Nucleus accumbens (tissue), 56 donors: ENCODE measurements at regions not wholly inside any gene's neighbourhood (a gene's known extent, or its start where the extent isn't known, plus 50 kb on each side); places are given as distances from the start of the nearest gene placed in this dataset.
"Not testable (repeated sequence)": the region's sequence is repeated elsewhere in the genome, so short reads cannot be mapped to it uniquely, and the experiment has no call there.

Source experiments
- DNase-seq, 56 donors: peaks; one replicate each; lab custom pipeline; 2025; lab: John Stamatoyannopoulos, UW

- no peak for DNase-seq
Measured at GRCh38 chr1:104636581-104636980, 886.9 kb downstream of the AMY1C start.

- no peak for DNase-seq
Measured at GRCh38 chr1:104646233-104646632, 896.5 kb downstream of the AMY1C start.

- DNase-seq: no peak
Measured at GRCh38 chr1:104648269-104648691, 898.6 kb downstream of the AMY1C start.

- DNase-seq: not testable (repeated sequence)
Measured at GRCh38 chr1:104664374-104664773, 914.7 kb downstream of the AMY1C start.

- no peak for DNase-seq
Measured at GRCh38 chr1:104665300-104665699, 915.6 kb downstream of the AMY1C start.

- DNase-seq: no peak
Measured at GRCh38 chr1:104671684-104672353, 922.1 kb downstream of the AMY1C start.

DNA sequence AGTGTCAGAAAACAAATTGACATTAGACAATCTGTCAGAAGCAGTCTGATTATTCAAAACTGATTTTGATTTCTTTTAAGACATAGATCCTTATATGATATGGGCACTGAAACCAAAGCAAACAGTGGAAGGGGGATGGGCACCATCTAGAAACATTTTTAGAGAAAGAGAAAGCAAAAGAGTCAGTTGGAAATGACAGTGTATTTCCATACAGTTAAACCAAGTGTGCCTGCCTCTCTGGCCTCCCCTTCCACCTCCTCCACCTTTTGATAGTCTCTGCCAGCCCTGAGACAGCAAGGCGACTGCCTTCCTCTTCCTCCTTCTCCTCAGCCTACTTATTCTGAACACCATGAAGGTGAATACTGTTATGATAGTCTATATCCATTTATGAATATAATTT, 949.7 kb downstream of the AMY1C start:
- DNase-seq: no peak

GRCh38 chr1:104702731-104703130, 953.0 kb downstream of the AMY1C start:
- DNase-seq: no peak

- no peak for DNase-seq
Measured at GRCh38 chr1:104706631-104707147, 957.0 kb downstream of the AMY1C start.

DNA sequence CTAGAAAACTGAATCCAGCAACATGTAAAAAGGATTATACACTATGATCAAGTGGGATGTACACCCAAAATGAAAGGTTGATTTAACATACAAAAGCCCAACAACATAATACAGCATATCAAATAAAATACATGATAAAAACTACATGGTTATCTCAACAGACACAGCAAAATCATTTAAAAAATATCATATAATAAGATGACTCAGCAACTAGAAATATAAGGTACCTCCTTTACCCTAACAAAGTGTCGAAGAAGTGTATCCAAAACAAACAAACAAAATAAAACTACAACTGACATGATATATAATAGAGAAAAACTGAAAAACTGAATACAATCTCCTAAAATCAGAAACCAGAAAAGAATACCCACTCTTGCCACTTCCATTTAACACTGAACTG, 969.1 kb downstream of the AMY1C start:
- DNase-seq: no peak

GRCh38 chr1:104720741-104721140, 971.0 kb downstream of the AMY1C start:
- no peak for DNase-seq

DNA sequence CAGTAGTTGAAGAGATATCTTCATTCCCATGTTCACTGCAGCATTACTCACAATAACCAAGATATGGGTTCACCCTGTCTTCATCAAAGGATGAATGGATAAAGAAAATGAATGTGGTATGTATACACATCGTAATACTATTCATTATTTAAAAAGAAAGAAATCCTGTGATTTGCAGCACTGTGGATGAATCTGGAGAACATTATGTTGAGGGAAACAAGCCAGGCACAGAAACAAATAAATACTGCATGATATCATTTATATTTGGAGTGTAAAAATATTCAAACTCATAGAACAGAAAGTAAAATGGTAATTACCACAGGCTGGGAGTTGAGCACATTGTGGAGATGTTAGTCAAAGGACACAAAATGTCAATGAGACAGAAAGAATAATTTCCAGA, 977.2 kb downstream of the AMY1C start:
- no peak for DNase-seq

DNA sequence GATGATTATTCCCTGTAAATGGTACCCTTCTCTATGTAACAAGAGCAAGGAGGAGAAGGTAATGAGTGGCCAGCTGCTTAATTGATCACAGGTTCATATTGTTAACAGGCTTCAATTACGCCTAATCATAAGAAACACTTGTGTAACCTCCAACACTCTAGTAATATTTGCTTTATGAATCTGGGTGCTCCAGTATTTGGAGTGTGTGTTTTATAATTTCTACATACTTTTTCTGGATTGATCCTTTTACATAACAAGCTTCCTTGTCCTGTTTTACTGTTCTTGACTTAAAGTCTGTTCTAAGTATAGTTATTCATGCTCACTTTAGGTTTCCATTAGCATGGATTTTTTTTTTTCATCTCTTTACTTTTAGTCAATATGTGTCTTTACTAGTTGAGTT, 984.2 kb downstream of the AMY1C start:
- no peak for DNase-seq

DNA sequence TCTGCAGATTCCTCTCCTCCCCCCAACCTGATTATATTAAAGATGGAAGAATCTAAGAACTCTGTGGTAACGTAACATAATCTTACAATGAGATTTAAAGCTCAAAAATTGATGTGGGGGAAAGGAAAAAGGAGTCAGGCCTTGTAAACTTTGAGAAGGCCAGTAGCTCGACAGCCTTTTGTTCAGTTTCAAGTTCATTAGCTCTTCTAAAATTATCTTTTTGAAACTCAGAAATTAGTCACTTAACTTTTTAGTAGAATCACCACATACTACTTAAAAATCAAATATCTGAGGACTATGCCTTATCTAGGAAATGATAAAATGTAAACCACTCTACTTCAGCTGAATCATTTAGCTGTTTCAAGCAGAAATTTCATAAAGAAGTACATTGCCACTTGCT, 996.2 kb downstream of the AMY1C start:
- DNase-seq: no peak

DNA sequence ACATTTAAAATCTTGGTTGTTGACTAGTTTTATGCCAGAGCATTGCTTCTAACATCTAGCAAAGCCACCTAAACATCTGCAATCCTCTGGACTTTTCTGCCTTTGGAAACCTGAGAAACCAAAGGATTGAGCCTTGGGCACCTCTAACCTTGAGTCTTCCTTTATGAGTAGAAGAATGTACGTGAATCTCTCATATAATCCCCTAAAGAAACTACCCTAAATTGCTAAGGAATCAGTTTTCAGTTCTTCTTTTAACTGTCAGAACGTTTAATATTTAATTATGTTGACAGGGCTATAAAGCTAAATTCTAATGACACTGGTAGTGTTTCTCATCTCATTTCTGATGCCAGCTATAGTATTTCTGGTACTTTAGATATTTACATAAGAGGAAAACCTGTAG, 997.3 kb downstream of the AMY1C start:
- no peak for DNase-seq

- no peak for DNase-seq
Measured at GRCh38 chr1:104760017-104760416, 1010.3 kb downstream of the AMY1C start.

DNA sequence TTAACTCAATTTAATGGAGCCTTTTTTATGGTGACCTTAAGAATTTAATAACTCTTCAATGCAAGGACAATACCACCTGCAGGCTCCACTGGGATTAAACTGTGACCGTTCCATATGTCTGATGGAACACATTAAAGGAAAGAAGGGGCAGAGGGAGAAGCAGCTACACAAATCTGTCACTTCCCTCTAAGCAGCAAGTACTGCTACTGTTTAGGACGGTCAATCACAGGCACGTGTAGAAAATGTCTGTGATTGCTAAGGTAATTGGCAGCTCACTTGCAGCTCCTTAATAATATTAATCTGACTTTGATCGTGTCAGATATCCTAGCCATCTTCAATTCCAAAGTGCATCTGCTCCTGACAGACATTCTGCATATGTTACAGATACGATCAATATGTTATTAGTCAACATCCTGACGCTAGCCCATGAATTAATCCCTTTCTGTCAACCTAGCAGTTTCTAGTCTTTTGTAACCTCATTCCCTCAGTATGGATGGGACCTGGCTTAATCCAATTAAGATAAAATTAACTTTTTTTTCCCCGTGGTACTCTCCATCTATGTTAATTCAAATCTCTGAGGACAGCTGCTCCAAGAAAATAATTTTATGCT, 1012.4 kb downstream of the AMY1C start:
- DNase-seq: no peak

DNA sequence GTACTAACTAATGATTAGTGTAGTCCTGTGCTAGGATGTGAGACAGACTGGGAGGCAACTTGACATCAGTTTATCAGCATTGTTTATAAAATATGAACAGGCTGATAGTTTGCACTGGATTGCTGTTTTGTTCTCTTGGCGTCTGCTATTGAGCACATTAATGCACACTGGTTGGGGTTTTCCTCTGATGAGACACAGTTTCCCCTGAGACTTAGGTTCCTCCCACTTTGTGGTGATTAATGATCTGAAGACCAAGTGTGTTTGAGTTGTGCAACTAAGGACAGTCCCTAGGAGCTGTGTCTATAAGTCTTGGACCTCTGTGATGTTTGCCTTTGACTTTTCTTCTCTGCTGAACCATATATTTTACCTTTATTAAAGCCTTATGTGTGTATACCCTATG, 1015.4 kb downstream of the AMY1C start:
- no peak for DNase-seq

- DNase-seq: no peak
Measured at GRCh38 chr1:104768466-104768865, 1018.8 kb downstream of the AMY1C start.

DNA sequence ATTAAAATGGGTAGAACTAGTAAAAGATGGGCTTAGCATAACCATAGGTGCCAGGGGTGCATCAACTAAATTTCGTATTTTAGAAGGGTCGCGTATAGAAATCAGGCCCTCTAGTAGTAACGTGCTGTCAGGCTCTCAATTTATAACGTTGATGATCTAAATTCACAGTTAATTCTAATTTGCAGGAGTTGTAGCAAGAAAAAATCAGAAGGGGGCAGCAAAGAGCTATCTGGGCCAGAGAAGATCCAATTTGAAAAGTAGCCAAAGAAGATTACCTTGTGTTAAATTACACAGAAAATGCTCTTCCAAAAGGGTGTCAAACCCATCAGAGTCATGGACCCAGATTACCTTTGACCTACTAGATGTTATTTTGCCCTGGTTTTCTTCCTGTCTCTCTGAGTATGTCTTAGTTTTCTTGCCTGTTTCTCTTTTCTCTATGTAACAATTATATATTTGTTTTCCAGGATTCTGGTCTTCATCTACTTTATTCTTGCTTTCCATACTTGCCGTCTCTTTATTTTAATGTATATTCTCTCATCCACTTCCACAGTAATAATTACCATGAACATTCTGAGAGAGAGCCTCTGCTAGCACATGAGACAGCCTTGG, 1030.9 kb downstream of the AMY1C start:
- peak in 1 of 56 donors; percentile 8 for DNase-seq

GRCh38 chr1:104785575-104786187, 1036.0 kb downstream of the AMY1C start:
- DNase-seq: no peak
